Activated T-helper 2 cell treated with anti-CD3 and anti-CD28 coated beads, Interferon-gamma antibody, Interleukin-2, Interleukin-4, amounts not matched to agents 10 μg/mL and 5 μg/mL and 100 μg/mL, durations not matched to agents 14 hours and 24 hours and 36 hours (primary cell): ENCODE measurements at regions not wholly inside any gene's neighbourhood (a gene's known extent, or its start where the extent isn't known, plus 50 kb on each side); places are given as distances from the start of the nearest gene placed in this dataset.

Experiments used
- DNase-seq: peaks from one replicate; pipeline ENCODE4 v3.0.0; 2021; ENCODE audit warnings: low spot score
- H3K27ac Mint-ChIP-seq: one replicate; pipeline ENCODE4 v1.8.0; 2021; ENCODE audit warnings: mixed read lengths
- H3K27me3 Mint-ChIP-seq: one replicate; pipeline ENCODE4 v1.8.0; 2021; ENCODE audit warnings: low read depth, mixed read lengths
- H3K36me3 Mint-ChIP-seq: one replicate; pipeline ENCODE4 v1.8.0; 2021; ENCODE audit warnings: low read depth, mixed read lengths
- H3K4me1 Mint-ChIP-seq: one replicate; pipeline ENCODE4 v1.8.0; 2021; ENCODE audit warnings: low read depth, mixed read lengths
- H3K4me3 Mint-ChIP-seq: one replicate; pipeline ENCODE4 v1.8.0; 2021; ENCODE audit warnings: low read depth, mild to moderate bottlenecking, moderate library complexity, mixed read lengths
- H3K9me3 Mint-ChIP-seq: one replicate; pipeline ENCODE4 v1.8.0; 2021; ENCODE audit warnings: mixed read lengths
- intact Hi-C: fragments of 100-400 bp; cut with micrococcal nuclease; formaldehyde crosslinking; loops from one replicate; pipeline ENCODE4 v1.15.1; 2023

DNA sequence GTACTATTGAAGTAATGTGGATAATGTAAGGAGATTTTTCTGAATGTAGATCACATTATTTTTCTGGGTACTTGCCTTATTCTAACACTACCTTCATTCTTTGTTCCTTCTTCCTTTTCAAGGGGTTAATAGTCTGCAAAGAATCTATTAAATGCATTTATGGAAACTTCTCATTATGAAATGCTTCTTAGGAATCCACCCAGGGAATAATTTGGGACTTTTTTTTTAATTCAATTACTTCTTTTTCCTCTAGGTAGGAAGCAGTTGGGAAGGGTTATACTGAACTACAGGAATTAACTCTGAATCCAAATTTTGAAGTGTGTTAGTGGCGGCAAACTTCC, 173.1 kb downstream of the FOXA2 start:
- Mint-ChIP-seq H3K36me3 (no peaks in the 10 kb centered on the region), H3K27me3 (no peaks in the 10 kb centered on the region), H3K9me3 (peaks cover 9% of the 10 kb centered on the region), H3K27ac (no peak overlapping the region), H3K4me1 (no peaks in the 10 kb centered on the region), H3K4me3 (no peak overlapping the region)
- DNase-seq, result no peak
- intact Hi-C loops, result no loop called here

DNA sequence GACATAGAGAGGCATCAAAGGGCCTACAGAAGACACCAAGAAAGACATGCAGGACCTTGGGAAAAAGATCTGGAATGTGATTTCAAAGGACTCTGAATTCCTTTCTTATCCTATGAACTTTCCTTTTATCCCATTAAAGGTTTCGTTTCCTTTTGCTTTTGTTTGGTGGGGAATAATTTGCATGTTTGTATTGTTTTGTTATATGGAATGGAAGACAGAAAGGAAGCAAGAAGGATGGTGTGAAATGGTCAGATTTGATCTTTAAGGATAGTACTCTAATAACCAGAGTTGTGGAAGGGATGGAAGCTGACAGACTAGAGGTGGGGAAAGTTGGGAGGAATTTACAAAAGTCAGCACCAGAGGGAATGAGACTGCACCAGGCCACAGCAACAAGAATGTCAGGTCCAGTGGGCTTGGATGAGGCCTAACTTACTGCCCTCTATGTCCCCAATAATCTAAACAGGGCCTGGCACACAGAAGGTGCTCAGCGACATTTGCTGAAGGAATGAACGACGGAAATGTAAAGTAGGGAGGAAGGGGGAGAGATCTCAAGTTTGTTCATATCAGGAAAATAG, 173.7 kb downstream of the FOXA2 start:
- H3K36me3 Mint-ChIP-seq, result no peaks in the 10 kb centered on the region
- intact Hi-C loops, result no loop called here

DNA sequence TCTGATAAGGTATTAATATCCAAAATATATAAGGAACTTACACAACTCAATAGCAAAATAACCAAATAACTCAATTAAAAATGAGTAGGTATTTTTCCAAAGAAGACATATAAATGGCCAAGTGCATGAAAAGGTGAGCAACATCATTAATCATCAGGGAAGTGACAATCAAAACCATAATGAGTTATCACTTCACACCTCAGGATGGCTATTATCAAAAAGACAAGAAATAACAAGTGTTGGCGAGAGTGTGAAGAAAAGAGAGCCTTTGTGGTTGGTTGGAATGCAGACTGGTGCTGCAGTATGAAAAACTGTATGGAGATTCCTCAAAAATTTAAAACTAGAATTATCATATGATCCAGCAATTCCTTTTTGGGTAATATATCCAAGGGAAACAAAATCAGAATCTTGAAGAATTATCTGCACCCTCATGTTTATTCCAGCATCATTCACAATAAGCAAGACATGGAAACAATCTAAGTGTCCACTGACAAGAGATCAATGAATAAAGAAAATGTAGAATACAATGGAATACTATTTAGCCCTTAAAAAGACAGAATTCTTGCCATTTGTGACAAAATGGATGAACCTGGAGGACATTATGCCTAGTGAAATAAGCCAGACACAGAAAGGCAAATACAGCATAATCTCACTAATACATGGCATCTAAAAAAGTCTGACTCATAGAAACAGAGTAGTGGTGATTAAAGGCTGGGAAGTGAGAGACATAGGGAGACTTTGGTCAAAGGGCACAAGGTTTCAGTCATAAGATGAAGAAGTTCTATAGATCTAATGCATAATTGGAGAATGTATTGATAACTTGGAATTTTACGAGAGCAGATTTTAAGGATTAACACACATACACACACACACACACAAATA, 175.6 kb downstream of the FOXA2 start:
- no peak overlapping the region for H3K27ac Mint-ChIP-seq
- no peaks in the 10 kb centered on the region for H3K4me1 Mint-ChIP-seq
- peaks cover 9% of the 10 kb centered on the region for H3K9me3 Mint-ChIP-seq
- intact Hi-C loops, result no loop called here
- no peaks in the 10 kb centered on the region for H3K27me3 Mint-ChIP-seq
- H3K4me3 Mint-ChIP-seq, result no peak overlapping the region
- H3K36me3 Mint-ChIP-seq, result no peaks in the 10 kb centered on the region
- DNase-seq, result no peak

More for the DNA sequence above, 173.7 kb downstream of the FOXA2 start:
- H3K27me3 Mint-ChIP-seq, result no peaks in the 10 kb centered on the region
- no peaks in the 10 kb centered on the region for H3K4me1 Mint-ChIP-seq
- no peak overlapping the region for H3K4me3 Mint-ChIP-seq
- H3K9me3 Mint-ChIP-seq, result peaks cover 9% of the 10 kb centered on the region
- no peak for DNase-seq
- H3K27ac Mint-ChIP-seq, result no peak overlapping the region

DNA sequence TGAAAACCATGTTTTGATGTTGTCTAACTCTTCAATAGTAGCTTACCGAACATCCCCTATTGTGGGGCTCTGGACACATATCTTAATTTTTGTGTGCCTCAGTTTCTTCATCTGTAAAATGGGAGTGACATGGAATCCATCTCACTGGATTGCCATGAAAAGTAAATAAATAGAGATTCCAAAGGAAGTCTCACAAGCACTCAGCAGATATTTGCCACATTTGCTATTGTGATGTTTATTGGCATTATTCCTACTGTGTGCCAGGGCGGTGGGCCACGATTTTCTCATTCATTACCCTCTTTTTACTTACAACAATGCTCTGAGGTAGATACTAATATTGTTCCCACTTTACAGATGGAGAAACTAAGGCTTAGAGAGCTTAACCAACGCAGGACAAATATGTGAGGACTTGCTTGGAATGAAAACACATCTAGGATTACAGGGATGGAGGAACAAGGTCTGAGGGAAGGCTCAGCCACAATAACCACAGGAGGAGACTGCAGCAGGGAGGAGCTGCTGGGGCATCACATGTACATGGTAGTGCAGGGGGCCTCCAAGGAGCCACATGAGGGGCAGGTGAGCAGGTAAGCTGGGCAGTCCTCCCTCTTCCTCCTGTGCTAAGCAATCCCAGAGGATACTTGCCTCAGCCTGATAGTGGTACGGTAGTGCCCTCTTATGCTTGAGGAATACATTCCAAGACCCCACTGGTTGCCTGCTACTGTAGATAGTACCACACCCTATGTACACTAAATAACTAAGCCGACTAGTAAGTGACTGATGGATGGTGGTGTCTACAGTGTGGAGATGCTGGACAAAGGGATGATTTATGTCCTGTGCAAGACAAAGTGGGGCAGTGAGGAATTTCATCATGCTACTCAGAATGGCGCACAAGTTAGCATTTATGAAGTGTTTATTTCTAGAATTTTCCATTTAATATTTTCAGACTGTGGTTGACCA, 176.9 kb downstream of the FOXA2 start:
- Mint-ChIP-seq H3K36me3 (no peaks in the 10 kb centered on the region), H3K4me1 (no peaks in the 10 kb centered on the region), H3K4me3 (no peak overlapping the region), H3K27ac (no peak overlapping the region), H3K27me3 (peaks cover 7% of the 10 kb centered on the region), H3K9me3 (peaks cover 5% of the 10 kb centered on the region)
- no peak for DNase-seq
- intact Hi-C loops, result no loop called here

- DNase-seq, result no peak
- Mint-ChIP-seq H3K27me3 (peaks cover 7% of the 10 kb centered on the region), H3K36me3 (no peaks in the 10 kb centered on the region), H3K4me3 (no peak overlapping the region), H3K4me1 (no peaks in the 10 kb centered on the region), H3K27ac (no peak overlapping the region), H3K9me3 (peaks cover 5% of the 10 kb centered on the region)
- intact Hi-C loops, result no loop called here
Measured at GRCh38 chr20:22404419-22405170, 179.8 kb downstream of the FOXA2 start.

DNA sequence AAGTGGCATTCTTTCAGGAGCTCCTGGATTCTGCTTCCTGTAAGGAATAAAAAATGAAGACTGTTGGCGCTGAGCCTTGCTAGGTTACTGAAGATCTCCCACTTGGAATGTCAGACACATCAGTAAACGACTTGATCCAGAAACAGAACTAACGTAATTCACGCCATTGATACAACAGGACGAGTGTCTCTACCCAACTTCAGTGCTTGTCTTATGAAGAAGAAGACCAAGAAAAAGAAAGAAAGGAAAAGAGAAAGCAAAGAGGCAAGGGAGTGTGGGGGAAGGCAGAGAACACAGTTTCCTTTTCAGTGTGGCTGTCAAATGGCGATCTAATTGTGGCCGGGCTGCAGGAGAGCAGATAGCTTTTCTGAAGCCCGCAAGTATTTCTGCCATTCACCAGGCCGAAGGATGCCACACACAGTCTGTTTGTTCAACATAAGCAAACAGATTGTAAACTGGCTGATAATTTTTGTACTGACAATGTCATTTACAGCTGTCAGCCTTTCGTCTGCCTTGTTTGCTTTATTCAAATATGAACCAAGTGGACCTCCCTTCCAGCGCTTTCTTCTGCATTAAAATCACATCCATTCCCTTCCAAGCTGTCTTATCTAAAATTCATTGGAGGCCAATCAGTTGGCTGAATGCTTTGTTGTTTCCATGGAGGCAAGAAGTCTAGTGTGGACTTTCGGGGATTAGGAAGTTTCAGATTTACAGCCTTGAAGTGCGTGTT, 180.6 kb downstream of the FOXA2 start:
- no peaks in the 10 kb centered on the region for H3K36me3 Mint-ChIP-seq
- H3K4me1 Mint-ChIP-seq, result no peaks in the 10 kb centered on the region
- H3K4me3 Mint-ChIP-seq, result peak overlapping the region; percentile 51
- no peak for DNase-seq
- H3K9me3 Mint-ChIP-seq, result peaks cover 2% of the 10 kb centered on the region
- no peak overlapping the region for H3K27ac Mint-ChIP-seq
- intact Hi-C loops, result no loop called here
- peaks cover 7% of the 10 kb centered on the region for H3K27me3 Mint-ChIP-seq

GRCh38 chr20:22403022-22403631, 181.2 kb downstream of the FOXA2 start:
- intact Hi-C loops, result no loop called here
- DNase-seq, result no peak
- H3K4me3 Mint-ChIP-seq, result no peak overlapping the region
- no peaks in the 10 kb centered on the region for H3K36me3 Mint-ChIP-seq
- H3K27me3 Mint-ChIP-seq, result peaks cover 7% of the 10 kb centered on the region
- H3K4me1 Mint-ChIP-seq, result no peaks in the 10 kb centered on the region
- no peak overlapping the region for H3K27ac Mint-ChIP-seq
- H3K9me3 Mint-ChIP-seq, result no peaks in the 10 kb centered on the region

DNA sequence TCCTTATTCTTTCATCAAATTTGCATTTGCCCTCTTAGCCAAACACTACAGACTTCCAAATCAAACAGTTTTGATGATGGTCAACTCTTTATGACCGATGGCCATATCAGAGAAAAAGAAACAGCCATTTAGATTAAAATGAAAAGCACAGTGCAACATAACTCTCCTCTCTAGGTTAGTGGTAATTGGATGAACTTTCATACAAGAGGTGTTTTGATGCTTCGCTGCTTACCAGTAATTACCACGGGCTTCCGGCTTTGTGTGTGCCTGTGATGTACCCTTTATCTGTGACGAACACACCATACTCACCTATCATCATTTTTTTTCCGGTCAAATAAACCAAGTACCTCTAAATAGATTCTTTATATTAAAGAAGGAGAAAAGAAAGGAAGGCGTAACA, 181.8 kb downstream of the FOXA2 start:
- no peak overlapping the region for H3K4me3 Mint-ChIP-seq
- H3K9me3 Mint-ChIP-seq, result no peaks in the 10 kb centered on the region
- H3K4me1 Mint-ChIP-seq, result no peaks in the 10 kb centered on the region
- intact Hi-C loops, result no loop called here
- no peak for DNase-seq
- no peak overlapping the region for H3K27ac Mint-ChIP-seq
- peaks cover 7% of the 10 kb centered on the region for H3K27me3 Mint-ChIP-seq
- H3K36me3 Mint-ChIP-seq, result no peaks in the 10 kb centered on the region

DNA sequence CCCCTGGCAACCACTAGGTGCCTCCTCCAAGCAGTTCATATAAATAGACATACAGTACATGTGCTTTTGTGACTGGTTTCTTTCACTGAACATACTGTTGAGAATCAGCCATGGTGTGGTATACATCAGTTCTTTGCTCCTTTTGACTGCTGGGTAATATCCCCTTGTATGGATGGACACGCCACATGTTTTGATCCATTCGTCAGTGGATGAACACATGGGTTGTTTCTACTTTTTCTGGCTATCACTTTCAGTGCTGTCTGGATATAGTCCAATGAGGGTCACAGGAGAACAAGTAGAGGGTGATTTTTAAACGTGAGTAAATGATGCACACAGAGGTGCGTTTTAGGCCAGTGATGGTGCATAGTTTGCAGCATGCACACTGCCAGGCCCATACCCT, 183.9 kb downstream of the FOXA2 start:
- Mint-ChIP-seq H3K27ac (no peak overlapping the region), H3K9me3 (no peaks in the 10 kb centered on the region), H3K4me3 (no peak overlapping the region), H3K4me1 (no peaks in the 10 kb centered on the region), H3K27me3 (peaks cover 7% of the 10 kb centered on the region), H3K36me3 (no peaks in the 10 kb centered on the region)
- no peak for DNase-seq
- intact Hi-C loops, result no loop called here

GRCh38 chr20:22394583-22394982, 189.8 kb downstream of the FOXA2 start:
- Mint-ChIP-seq H3K4me1 (no peaks in the 10 kb centered on the region), H3K4me3 (no peak overlapping the region), H3K27ac (no peak overlapping the region), H3K9me3 (no peaks in the 10 kb centered on the region), H3K27me3 (no peaks in the 10 kb centered on the region), H3K36me3 (no peaks in the 10 kb centered on the region)
- no peak for DNase-seq
- intact Hi-C loops, result no loop called here

GRCh38 chr20:22390543-22390903, 193.8 kb downstream of the FOXA2 start:
- Mint-ChIP-seq H3K4me3 (no peak overlapping the region), H3K27ac (no peak overlapping the region), H3K9me3 (no peaks in the 10 kb centered on the region), H3K36me3 (no peaks in the 10 kb centered on the region), H3K27me3 (no peaks in the 10 kb centered on the region), H3K4me1 (no peaks in the 10 kb centered on the region)
- intact Hi-C loops, result no loop called here
- DNase-seq, result no peak
